ENCODE measurements at regions not wholly inside any gene's neighbourhood (a gene's known extent, or its start where the extent isn't known, plus 50 kb on each side); places are given as distances from the start of the nearest gene placed in this dataset.

- no peaks in the 10 kb centered on the region for H3K27me3 Mint-ChIP-seq
- no peak for DNase-seq (ENCODE audit: extremely low spot score, unreplicated experiment)
- no peak for TF ChIP-seq CTCF (conservative IDR thresholded peaks at IDR 0.05)
- H3K27ac Mint-ChIP-seq: no peak overlapping the region
- H3K9me3 Mint-ChIP-seq: no peaks in the 10 kb centered on the region
- H3K4me3 Mint-ChIP-seq: no peak overlapping the region
- no peaks in the 10 kb centered on the region for H3K4me1 Mint-ChIP-seq (ENCODE audit: unreplicated experiment)
- no peaks in the 10 kb centered on the region for H3K36me3 Mint-ChIP-seq
These were observed 283.1 kb upstream of the SPANXN4 start for GRCh38 chrX:142742581-142742980.

GRCh38 chrX:142733327-142733726, 292.4 kb upstream of the SPANXN4 start:
- Mint-ChIP-seq H3K9me3 (peaks cover 6% of the 10 kb centered on the region), H3K27ac (no peak overlapping the region), H3K4me1 (ENCODE audit: unreplicated experiment) (no peaks in the 10 kb centered on the region), H3K36me3 (no peaks in the 10 kb centered on the region), H3K27me3 (no peaks in the 10 kb centered on the region), H3K4me3 (no peak overlapping the region)
- no peak for TF ChIP-seq CTCF (conservative IDR thresholded peaks at IDR 0.05)
- no peak for DNase-seq (ENCODE audit: extremely low spot score, unreplicated experiment)

GRCh38 chrX:142711796-142712290, 313.9 kb upstream of the SPANXN4 start:
- H3K4me3 Mint-ChIP-seq: no peak overlapping the region

GRCh38 chrX:142702749-142703148, 323.0 kb upstream of the SPANXN4 start:
- no peaks in the 10 kb centered on the region for H3K36me3 Mint-ChIP-seq
- DNase-seq (ENCODE audit: extremely low spot score, unreplicated experiment): no peak
- no peaks in the 10 kb centered on the region for H3K27me3 Mint-ChIP-seq
- TF ChIP-seq CTCF (conservative IDR thresholded peaks at IDR 0.05): no peak
- no peak overlapping the region for H3K4me3 Mint-ChIP-seq
- H3K27ac Mint-ChIP-seq: no peak overlapping the region
- no peaks in the 10 kb centered on the region for H3K9me3 Mint-ChIP-seq
- no peaks in the 10 kb centered on the region for H3K4me1 Mint-ChIP-seq (ENCODE audit: unreplicated experiment)

More at GRCh38 chrX:142711796-142712290, 313.9 kb upstream of the SPANXN4 start:
- Mint-ChIP-seq H3K9me3 (no peaks in the 10 kb centered on the region), H3K36me3 (no peaks in the 10 kb centered on the region), H3K27me3 (no peaks in the 10 kb centered on the region), H3K27ac (no peak overlapping the region), H3K4me1 (ENCODE audit: unreplicated experiment) (no peaks in the 10 kb centered on the region)
- TF ChIP-seq CTCF (conservative IDR thresholded peaks at IDR 0.05): no peak
- DNase-seq (ENCODE audit: extremely low spot score, unreplicated experiment): no peak

GRCh38 chrX:142688256-142688655, 337.5 kb upstream of the SPANXN4 start:
- Mint-ChIP-seq H3K4me3 (no peak overlapping the region), H3K36me3 (no peaks in the 10 kb centered on the region), H3K27me3 (no peaks in the 10 kb centered on the region), H3K4me1 (ENCODE audit: unreplicated experiment) (no peaks in the 10 kb centered on the region), H3K27ac (no peak overlapping the region), H3K9me3 (no peaks in the 10 kb centered on the region)
- TF ChIP-seq CTCF (conservative IDR thresholded peaks at IDR 0.05): no peak
- DNase-seq (ENCODE audit: extremely low spot score, unreplicated experiment): no peak
